ENCODE measurements at regions not wholly inside any gene's neighbourhood (a gene's known extent, or its start where the extent isn't known, plus 50 kb on each side); places are given as distances from the start of the nearest gene placed in this dataset.

- no peak overlapping the region for H3K4me3 ChIP-seq (ENCODE audit: low read depth, low read length)
- TF ChIP-seq, protein P1, sequence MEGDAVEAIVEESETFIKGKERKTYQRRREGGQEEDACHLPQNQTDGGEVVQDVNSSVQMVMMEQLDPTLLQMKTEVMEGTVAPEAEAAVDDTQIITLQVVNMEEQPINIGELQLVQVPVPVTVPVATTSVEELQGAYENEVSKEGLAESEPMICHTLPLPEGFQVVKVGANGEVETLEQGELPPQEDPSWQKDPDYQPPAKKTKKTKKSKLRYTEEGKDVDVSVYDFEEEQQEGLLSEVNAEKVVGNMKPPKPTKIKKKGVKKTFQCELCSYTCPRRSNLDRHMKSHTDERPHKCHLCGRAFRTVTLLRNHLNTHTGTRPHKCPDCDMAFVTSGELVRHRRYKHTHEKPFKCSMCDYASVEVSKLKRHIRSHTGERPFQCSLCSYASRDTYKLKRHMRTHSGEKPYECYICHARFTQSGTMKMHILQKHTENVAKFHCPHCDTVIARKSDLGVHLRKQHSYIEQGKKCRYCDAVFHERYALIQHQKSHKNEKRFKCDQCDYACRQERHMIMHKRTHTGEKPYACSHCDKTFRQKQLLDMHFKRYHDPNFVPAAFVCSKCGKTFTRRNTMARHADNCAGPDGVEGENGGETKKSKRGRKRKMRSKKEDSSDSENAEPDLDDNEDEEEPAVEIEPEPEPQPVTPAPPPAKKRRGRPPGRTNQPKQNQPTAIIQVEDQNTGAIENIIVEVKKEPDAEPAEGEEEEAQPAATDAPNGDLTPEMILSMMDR (IDR thresholded peaks at IDR 0.05; ENCODE audit: low read depth, low read length) = no peak
Observed at GRCh38 chr10:1911771-1912170, 174.4 kb upstream of the ADARB2 start.

DNA sequence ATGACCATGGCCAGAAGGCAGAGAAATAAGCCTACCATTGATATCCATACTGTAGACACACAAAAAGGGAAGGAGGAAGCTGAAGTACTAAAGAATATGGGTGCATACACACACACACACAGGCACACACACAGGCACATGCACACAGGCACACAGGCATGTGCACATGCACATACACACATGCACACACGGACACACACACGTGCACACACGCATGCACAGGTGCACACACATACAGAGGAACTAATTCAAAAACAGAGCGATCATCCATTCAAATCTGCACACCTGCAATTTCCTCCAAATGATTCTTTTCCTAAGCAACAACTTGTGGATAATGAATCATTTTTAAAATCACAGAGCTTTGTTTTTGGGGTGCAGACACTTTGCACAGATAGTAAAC, 166.7 kb upstream of the ADARB2 start:
- H3K4me3 ChIP-seq (ENCODE audit: low read depth, low read length) = no peak overlapping the region
- TF ChIP-seq, protein P1 (IDR thresholded peaks at IDR 0.05; ENCODE audit: low read depth, low read length) = no peak

DNA sequence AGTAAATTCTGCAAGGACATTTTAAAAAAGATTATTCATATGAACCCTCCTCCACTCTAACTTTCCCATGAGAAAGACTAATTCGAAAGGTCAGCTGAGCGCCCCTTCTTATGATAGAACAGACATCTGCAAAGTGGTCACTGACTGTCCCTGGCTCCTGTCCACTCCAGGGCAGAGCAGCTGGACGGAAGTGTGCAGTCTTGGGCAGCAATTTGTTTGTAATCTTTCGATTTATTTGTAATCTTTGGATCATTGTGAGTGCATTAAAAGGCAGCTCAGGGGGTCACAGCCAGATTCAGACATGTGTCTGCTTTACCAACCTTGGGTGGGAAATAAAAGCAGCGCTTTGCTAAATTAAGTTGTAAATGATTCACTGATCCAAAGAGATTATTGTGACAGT, 158.8 kb upstream of the ADARB2 start:
- TF ChIP-seq, protein P1 (IDR thresholded peaks at IDR 0.05; ENCODE audit: low read depth, low read length) = no peak
- H3K4me3 ChIP-seq (ENCODE audit: low read depth, low read length) = no peak overlapping the region

DNA sequence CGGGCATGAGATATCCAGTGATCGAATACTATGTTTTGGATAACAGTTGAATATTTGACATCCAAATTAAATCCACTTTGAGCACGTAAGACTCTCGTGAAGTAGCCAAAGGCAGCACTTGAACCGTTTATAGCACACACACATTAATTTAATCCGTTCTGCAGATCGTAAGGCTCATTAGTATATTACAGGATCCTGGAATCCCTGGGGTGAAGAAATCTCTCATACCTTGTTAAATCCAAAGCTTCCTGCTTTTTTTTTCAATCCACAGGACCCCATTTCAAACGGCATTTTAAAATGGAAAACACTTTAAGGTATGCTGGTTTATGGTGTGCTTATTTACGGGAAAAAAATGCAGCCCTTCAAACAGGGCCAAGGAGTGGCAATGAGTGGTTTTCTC, 158.4 kb upstream of the ADARB2 start:
- TF ChIP-seq, protein P1 (IDR thresholded peaks at IDR 0.05; ENCODE audit: low read depth, low read length) = no peak
- no peak overlapping the region for H3K4me3 ChIP-seq (ENCODE audit: low read depth, low read length)

GRCh38 chr10:1894912-1895311, 157.6 kb upstream of the ADARB2 start:
- TF ChIP-seq, protein P1 (IDR thresholded peaks at IDR 0.05; ENCODE audit: low read depth, low read length) = no peak
- no peak overlapping the region for H3K4me3 ChIP-seq (ENCODE audit: low read depth, low read length)

DNA sequence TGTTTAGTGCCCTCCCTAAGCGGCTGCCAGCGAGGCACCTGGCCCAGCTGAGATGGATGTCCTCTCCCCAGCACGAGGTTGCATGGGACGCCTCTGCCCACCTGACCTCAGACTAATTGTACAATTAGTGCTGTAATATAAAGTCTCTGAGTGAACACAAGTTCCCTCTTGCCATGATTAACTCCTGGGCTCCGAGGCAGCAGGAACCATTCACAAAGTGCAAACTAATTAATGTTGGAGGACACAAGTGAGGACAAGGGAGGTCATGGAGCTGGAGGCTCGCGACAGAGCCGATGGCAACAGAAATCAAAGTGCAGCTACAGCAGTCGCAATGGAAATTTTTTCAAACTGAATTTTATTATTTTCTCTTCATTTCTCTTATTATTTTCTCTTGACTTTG, 156.6 kb upstream of the ADARB2 start:
- no peak overlapping the region for H3K4me3 ChIP-seq (ENCODE audit: low read depth, low read length)
- TF ChIP-seq, protein P1 (IDR thresholded peaks at IDR 0.05; ENCODE audit: low read depth, low read length) = no peak

DNA sequence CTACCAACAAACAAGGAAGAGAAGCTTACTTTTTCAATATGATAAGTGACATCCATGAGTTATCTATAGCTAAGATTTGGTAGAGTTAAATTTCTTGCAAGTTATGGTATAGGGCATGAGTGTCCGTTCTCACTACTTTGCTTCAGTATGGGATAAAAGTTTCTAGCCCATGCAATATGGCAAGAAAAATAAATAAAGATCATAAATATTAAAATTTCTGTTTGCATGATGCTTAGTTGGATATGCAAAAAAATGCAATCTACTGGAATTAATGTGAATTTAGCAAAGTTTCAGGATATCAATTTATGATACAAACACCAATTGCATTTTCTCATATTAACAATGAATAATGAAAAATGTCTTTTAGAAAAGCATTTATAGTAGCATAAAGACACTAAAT, 148.7 kb upstream of the ADARB2 start:
- no peak overlapping the region for H3K4me3 ChIP-seq (ENCODE audit: low read depth, low read length)
- TF ChIP-seq, protein P1 (IDR thresholded peaks at IDR 0.05; ENCODE audit: low read depth, low read length) = no peak

All from WI38 (cell line).